ENCODE measurements at regions not wholly inside any gene's neighbourhood (a gene's known extent, or its start where the extent isn't known, plus 50 kb on each side); places are given as distances from the start of the nearest gene placed in this dataset.

- TF ChIP-seq BCLAF1 (IDR thresholded peaks at IDR 0.05; ENCODE audit: borderline replicate concordance in 1 of 2, control insufficient read depth in 1 of 2, low read depth in 2 of 2, low read length in 1 of 2) (no peak), ZNF408 (CRISPR knock-in tag; IDR thresholded peaks at IDR 0.05; ENCODE audit: low read depth) (no peak), AFF4 (CRISPR knock-in tag; IDR thresholded peaks at IDR 0.05) (no peak)
Measured at GRCh38 chr13:37485756-37486155, 112.8 kb downstream of the POSTN start (continued).

GRCh38 chr13:37484056-37484455, 114.5 kb downstream of the POSTN start:
- Histone ChIP-seq H3K27ac (ENCODE audit: extremely low read depth, low read depth, low read length) (no peak overlapping the region), H3K9me3 (replicated peaks; ENCODE audit: control insufficient read depth, insufficient read depth, low read depth, low read length) (no peaks in the 10 kb centered on the region), H2AFZ (ENCODE audit: low read depth, low read length) (no peak overlapping the region), H3K36me3 (ENCODE audit: control insufficient read depth, insufficient read depth, low read length) (no peaks in the 10 kb centered on the region), H3K9me1 (ENCODE audit: control insufficient read depth, insufficient read depth, low read length) (no peaks in the 10 kb centered on the region), H3K9ac (ENCODE audit: insufficient read depth in 1 of 2, low read depth in 2 of 2, low read length in 2 of 2) (no peak overlapping the region), H3K4me2 (ENCODE audit: insufficient read depth, low read length) (no peak overlapping the region), H4K20me1 (replicated peaks; ENCODE audit: control insufficient read depth, insufficient read depth, low read length) (no peaks in the 10 kb centered on the region), H3K4me1 (replicated peaks in 1 of 2; ENCODE audit: control insufficient read depth in 2 of 2, insufficient read depth in 2 of 2, low read length in 2 of 2) (no peaks in the 10 kb centered on the region), H3K4me3 (no peak overlapping the region), H3K27me3 (ENCODE audit: control insufficient read depth in 2 of 2, insufficient read depth in 2 of 2, low read length in 2 of 2) (no peaks in the 10 kb centered on the region), H3K79me2 (ENCODE audit: control insufficient read depth, insufficient read depth, low read length) (no peaks in the 10 kb centered on the region)
- no peak for DNase-seq (ENCODE audit: extremely low read depth in 1 of 4, low spot score in 3 of 4)
- FAIRE-seq = no peak
- in situ Hi-C loops (cut with MboI) = no loop called here
- WGBS (ENCODE audit: insufficient coverage, low coverage, missing lambda C conversion rate) = 0% methylated on average over 2 of the region's 2 CpGs
- no TSS peak for BruUV-seq (replicated peaks)
- POLR2A ChIA-PET = no interaction called here
- intact Hi-C loops (cut with micrococcal nuclease) = no loop called here
- no peak for ATAC-seq
- CTCF ChIA-PET (ENCODE audit: low intra/inter-chr PET ratio) = no interaction called here
- TF ChIP-seq SPI1 (IDR thresholded peaks at IDR 0.05; ENCODE audit: borderline replicate concordance, low read depth, low read length) = no peak
- no peak for TF ChIP-seq ZNF449 (CRISPR knock-in tag; IDR thresholded peaks at IDR 0.05)
- no peak for TF ChIP-seq MCM3 (IDR thresholded peaks at IDR 0.05)
- no peak for TF ChIP-seq FOS (IDR thresholded peaks at IDR 0.05; ENCODE audit: extremely low read depth, insufficient read length)
- no peak for TF ChIP-seq KLF13 (tag; IDR thresholded peaks at IDR 0.05; ENCODE audit: borderline replicate concordance, low read depth)
- TF ChIP-seq ZNF586 (CRISPR knock-in tag; conservative IDR thresholded peaks at IDR 0.05) = no peak
- TF ChIP-seq MYNN (IDR thresholded peaks at IDR 0.05) = no peak
- TF ChIP-seq MYNN (CRISPR knock-in tag; IDR thresholded peaks at IDR 0.05) = no peak
- TF ChIP-seq ZNF324 (CRISPR knock-in tag; IDR thresholded peaks at IDR 0.05) = no peak
- TF ChIP-seq CCAR2 (IDR thresholded peaks at IDR 0.05; ENCODE audit: low read depth, low read length) = no peak
- no peak for TF ChIP-seq EP300 (IDR thresholded peaks at IDR 0.05; ENCODE audit: low read length)
- TF ChIP-seq MAZ (CRISPR knock-in tag; conservative IDR thresholded peaks at IDR 0.05 in 1 of 2, IDR thresholded peaks at IDR 0.05 in 1 of 2) = no peak
